Activated CD4-positive, alpha-beta T cell treated with anti-CD3 and anti-CD28 coated beads for 4 hours (primary cell): ENCODE measurements at regions not wholly inside any gene's neighbourhood (a gene's known extent, or its start where the extent isn't known, plus 50 kb on each side); places are given as distances from the start of the nearest gene placed in this dataset.
"Not testable (repeated sequence)": the region's sequence is repeated elsewhere in the genome, so short reads cannot be mapped to it uniquely, and the experiment has no call there.

ENCODE experiments used
- DNase-seq, 2 donors: peaks; one replicate each; pipeline ENCODE4 v3.0.0-alpha.2; 2020

DNA sequence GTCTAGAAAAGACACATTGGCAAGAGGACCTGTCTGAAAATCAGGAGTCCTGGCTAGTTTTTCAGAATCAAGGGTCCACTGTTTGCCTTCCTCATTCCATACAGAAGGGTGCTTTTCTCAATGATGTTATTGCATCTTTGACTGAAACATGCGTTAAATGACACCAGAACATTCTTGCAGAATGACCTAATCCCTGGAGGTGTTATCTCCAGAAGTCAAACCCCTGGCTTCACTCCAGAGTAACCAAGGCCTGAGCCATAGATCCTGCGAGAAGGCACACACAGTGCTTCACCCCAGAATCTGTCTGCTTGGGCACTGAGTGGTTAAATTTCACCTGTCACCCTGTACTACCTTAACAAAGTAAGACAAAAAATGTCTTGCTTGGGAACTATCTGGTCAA lies 1055.2 kb upstream of the FANCL start:
- DNase-seq = no peak

DNA sequence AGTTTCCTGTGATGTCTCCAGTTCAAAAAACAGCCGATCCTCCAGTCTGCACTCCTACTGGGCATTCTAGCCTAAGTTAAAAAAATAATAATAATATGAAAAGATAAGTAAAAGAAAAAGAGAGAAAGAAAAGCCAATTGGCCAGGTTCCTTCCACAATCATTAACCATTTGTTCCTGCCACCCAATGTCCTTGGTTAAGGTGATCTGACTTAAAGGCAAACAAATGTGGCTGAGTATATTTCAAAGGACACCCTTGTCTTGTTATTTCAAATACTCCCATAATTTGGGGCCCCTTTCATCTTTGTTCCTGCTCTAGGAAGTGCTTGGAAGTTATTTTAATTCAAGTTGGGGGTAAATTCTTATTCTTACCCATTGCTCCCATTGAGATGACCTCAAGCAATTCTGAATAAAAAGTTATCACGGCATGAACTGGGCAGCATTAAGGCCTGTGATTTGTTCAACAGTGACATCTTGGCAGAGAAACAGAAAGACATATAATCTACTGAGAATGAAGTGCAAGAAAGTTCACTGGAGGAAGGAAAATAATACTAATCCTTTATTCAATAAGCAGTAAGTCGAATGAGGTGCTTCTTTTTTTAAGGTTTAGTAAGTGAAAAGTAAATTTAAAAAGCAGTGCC lies 1054.5 kb upstream of the FANCL start:
- DNase-seq = no peak

DNA sequence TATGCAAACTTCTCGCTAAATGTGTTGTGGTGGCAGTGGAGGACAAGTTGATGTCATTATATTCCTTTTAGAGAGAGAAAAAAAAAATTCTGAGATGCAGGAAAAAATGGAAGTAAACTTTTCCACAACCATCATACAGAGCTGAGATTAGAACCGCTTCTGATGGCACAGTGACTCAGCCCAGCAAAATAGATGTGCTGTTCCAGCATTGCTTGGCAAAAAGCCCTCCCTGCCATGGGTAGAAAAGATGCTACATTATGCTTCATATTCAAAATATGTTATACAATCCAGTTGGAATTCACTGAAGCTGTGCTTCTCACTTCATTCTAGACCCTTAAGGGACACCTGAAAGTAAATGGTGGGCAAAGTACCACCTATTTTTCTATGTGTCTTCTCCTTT lies 1047.6 kb upstream of the FANCL start:
- DNase-seq = no peak

DNA sequence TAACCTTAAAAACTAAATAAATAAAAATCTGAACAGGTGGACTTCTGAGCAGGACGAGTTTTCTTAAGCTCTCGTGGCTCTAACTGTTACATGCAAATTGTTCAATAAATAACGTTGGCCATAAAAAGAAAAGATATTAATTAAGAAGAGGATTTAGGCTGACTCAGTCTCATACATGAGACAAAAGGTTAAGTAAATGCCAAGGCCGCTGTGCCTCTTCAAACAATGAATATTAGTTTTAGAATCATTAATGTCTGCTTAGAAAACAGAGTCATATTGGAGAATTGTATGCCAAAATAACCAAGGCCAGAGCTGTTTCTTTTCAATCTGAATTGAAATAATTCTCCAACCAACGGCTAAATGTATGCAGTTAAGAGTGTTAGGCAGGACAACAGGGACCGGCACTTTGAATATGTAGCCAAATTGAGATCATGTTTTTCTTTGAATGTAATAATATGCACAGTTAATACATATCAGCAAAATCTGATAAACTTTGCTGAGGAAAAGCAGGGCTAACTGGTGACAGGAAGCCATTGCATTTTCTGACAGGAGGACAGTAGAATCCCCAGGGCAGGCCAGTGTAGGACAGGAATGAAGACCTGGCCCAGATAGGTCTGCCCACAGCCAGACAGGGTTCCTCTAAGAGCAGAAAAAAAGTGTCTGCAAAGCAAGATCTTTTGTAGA lies 1041.4 kb upstream of the FANCL start:
- DNase-seq = no peak

DNA sequence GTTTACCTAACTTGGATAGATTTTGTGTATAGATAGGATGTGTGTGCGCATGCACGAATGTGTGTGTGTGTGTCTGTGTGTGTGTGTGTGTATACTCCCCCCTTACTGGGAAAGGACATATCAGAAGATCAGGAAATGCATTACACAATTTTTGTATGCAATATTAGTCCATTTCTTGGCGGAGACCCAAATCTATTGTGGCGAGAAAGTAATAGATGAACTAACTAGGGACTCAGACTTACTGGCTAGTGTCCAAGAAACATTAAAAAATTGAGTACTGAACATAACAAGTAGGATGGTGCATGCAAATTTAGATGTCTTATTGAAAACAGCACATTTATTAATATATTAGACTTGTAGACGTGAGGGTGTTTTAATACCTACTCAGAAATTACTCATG lies 1036.5 kb upstream of the FANCL start:
- DNase-seq = no peak

DNA sequence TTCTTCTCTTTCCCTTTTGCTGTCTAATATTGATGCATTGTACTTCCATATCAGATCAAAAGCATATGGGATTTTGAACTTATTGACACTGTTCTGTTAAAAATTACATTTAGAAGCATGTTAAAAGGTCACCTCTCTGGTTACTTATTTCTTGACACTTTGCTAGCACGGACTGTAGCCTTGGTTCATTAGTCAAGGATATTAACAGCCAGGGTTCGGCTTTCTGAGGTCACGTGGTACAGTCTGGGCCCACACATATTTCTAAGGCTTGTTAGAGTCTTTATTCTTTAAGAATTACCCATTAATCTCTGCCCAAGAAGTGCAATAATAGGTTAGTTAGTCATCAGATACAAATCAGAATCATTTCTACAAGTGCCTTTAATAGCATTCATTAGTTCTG lies 1035.8 kb upstream of the FANCL start:
- DNase-seq = no peak

DNA sequence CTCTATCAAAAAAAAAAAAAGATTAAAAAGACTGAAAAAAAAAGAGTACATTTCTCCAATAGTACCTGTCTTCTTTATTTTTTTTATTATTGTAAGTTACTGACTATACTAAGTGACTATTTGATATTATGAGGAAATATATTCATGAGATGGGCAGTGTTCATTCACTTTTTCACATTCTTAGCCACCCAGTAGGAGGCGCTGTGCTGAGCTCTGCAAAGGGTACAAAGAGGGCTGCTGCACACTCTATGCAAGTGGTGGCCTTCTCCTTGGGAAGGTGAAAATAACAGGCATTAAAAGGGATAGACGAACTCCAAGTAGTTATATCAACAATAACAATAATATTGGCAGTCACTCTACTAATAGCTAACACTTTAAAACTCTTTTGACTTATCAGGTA lies 1034.9 kb upstream of the FANCL start:
- no peak for DNase-seq

DNA sequence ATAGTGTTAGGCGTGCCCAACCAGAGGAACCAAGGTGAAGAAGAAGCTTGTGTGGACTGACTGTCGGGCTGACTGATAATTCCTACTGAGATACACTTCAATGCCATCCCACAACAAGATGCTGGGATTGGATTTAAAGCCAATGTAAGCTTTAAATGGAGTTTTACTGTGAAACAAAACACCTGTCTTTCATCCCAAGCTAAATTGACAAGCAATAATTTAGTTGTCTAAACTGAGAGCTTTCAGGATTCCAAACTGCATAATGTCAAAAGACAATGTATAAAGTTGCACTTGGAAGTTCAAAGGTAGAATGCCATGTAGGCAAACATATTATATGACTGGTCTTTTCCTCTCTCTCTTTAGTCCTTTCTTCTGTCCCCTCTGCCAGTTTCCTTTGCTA lies 1025.3 kb upstream of the FANCL start:
- DNase-seq = no peak

DNA sequence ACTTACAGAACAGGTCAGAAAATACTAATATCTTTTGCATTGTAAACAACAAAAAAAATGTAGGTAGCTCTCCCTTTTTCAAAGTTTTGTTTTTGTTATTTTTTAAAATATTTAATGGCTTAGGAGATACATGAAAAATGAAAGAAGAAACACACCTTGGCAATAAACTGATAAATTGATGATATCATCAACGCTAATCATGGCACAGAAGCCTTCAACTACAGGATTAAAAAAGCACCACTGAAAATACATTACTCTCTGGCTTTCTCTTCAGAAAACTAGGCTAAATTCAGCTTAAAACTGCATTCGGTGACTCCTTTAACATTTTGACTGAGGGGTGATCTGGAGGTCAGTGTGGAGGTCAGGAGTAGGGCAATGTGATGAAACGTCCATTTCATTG lies 1018.8 kb upstream of the FANCL start:
- no peak for DNase-seq

DNA sequence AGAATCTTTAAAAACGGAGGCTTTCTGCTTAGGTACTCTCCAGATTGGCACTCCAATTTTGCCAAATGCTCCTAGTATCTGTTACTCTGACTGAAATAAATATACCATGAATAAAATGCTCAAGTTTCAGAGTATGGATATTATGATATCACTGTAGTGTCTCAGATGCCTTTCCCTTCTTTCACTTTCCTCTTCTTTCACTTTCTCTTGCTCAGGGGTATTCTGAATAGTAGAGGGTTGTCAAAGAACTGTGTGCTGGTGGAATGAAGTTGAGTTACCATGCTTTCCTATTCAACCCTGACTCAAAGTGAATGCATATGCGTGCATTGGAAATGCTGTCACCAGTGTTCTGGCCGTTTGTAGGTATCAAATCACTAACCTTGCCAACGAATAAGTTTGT lies 1015.2 kb upstream of the FANCL start:
- no peak for DNase-seq

DNA sequence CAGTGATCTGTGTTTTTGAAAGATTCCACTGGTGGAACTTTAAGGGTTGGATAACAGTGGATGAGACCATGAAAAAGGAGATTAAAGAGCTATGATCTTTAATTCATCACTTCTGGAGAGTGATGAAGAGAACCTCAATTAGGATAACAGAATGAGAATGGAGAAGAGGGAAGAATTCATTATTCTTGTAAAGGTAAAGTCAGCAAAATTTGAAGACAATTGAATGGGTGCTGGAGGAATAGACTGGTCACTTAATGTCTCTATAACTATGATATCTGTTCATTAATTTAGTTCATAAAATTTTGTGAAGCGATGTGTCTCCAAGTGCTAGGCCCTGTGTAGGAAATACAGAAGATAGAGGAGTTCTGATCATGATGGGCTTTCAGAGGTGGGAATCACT lies 1013.2 kb upstream of the FANCL start:
- DNase-seq = no peak

DNA sequence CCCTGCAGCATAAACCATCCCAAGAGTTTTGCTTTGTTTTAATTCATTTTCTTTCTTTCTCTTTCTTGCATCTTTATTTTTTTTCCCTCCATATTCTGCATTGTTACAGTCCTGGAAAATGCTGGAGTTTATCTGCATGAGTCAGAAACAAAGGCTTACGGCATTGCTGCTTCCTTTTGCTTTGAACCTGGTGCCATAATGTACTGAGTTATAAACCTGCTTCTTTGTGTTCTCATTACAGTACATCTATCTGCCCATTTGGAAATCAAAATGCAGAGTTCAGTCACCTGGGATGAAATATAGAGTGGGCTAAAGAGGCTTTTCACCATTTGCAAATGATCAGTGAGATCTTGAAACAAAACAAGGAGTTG lies 1009.2 kb upstream of the FANCL start:
- DNase-seq = no peak

DNA sequence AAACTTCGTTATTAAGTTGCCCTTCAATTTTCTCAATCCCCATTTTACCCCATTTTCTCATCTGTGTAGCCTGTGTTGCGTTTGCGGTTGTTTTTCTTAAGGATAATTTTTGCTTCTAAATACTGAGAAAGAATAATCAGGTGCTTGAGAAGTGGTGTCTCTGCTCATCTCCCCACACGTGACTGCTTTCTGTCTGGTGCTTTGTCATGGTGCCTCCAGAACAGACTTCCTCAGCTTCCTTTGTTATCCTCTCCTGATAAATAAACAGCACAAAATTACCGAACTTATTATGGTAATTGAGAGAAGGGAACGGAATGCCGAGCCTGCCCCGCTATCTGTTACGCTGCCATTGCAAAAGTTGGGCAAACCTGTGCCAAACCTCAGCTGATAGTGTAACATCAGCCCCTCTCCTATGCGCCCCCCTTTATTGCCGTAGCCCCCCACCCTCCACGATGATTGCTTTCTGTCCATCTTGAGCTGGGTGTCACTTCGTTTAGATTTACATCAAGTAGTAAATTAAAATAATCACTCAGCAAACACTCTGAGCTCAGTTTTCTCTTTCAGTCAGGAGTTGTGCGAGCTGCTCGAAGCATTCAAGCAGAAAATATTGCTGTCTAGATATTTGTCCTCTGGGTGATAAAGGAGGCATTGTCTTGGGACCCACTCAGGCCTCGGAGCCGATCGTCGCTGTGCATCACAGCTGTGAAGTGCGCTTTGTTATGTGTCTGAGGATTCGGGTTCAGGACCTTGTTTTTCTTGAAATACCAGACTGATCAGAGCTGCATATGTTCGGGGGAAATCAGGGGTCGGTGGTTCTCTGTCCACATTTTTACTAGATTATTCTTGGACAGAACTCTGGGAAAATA lies 1008.5 kb upstream of the FANCL start:
- DNase-seq = no peak

DNA sequence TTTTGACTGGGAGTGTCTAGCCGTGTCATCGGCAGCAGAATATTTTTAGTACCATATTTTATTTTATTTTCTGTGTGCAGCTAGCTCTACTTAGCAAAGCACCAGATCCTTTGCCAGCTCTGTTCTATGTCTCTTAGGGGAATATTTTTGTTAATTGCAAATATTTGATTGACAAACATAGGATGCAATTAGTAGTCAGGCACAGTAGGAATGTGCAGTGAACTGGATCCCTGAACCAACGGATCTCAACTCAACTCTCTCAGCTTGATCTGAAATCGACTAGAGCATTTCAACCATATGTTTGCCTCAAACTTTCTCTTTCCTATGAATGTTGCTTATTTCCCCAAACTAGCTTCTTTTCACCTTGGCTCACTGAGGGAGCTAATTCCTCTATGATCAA lies 998.0 kb upstream of the FANCL start:
- DNase-seq = no peak

DNA sequence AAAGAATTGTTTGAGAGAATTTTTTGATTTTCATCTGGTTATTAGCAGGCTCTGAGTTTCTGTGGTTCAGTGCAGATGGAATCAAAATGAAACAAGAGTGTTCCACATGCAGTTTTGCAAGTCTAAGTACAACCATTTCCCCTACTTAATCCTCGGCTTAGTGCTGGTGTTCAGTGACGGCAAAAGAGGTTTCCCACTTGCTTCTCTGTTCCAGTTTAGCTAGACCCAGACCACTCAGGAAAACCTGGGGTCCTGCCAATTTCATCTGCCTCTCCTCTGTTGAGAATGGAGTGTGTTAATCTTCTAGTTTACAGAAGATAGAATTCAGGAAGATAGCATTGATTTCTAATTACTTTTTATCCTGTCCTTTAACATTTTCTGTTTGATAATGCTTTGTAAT lies 996.2 kb upstream of the FANCL start:
- DNase-seq = no peak

DNA sequence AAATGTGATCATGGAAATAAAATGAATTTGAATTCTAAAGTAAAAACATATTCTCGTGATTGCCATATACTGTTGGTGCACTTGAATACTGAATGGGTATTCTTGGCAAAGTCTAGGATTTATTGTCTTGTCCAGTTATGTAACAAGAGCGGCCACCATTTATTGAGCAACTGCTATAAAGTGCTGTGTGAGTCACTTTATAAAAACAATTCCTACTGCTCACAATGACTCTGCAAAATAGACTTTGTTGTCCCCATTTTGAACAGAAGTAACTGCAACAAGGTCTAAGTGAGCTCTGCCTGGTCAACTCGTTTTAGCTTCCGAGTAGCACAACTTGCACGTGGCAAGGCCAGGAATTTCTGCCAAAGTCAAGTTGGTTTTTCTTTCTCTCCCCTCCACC lies 995.6 kb upstream of the FANCL start:
- DNase-seq = no peak

DNA sequence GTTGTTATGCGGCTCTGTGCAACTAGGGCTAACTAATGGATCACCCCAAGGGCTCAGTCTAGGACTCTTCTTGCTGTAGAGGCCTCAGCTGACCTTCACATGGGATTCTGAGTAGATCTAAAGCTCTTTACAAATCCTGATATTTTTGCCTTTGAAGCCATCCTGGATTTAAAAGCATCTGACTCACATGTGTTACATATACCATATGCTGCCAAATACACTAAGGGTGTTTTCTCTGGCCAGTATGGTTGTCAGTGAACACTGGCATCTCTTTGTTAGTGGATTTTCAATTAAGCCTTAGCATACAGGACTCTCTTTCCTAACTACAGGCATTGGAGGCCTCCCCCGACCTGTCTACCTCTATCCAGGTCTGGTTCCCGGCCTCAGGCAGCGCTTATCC lies 992.8 kb upstream of the FANCL start:
- no peak for DNase-seq

DNA sequence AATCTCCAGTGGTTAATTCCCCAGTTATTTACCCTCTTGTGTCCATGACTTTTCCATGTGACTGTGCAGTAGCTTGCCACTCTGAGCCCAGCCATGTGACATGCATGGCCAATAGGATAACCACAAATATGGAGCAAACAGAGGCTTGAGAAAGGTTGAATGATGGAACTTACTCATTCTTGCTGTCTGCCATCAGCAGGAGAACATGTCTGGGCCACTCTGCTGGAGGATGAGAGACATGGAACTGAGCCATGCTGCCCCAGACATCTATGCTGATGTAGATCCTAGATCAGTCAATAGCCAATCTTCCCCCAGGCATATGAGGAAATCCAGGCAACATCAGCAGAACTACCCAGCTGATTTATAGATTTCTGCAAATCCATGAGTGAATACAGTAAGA lies 992.3 kb upstream of the FANCL start:
- DNase-seq = no peak

DNA sequence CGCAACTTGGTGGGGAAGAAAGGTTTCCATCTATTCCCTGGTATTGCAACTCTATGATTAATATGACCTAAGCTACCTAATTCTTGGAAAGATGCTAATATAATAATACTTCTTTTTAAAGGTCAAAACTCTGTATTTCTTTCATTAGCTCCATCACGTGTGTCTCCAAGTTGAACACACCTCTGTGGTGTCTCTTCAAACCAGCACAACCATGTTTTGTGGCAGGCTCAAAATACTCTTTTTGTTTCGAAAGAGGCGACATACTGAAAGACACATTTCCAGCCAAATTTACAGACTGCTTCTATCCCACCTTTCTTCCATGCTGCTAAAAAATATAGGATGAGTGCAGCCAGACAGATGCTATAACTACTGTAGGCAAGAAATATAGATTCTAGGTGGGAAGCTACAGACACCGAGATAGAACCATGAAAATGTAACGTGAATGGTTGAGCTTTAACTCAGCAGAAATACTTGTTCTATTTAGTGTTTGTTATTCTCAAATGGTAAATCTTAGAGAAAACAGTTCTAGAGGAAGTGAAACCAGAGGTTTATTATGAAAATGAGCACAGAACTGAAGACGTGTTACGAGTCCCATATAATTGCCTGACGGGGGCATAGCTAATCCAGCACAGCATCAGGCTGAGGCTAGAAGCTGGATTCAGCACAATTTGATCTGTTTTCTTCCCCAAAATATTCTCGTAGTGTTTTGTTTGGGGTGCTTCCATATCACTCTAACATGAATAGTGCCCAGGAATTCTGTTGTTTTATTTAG lies 991.5 kb upstream of the FANCL start:
- no peak for DNase-seq

DNA sequence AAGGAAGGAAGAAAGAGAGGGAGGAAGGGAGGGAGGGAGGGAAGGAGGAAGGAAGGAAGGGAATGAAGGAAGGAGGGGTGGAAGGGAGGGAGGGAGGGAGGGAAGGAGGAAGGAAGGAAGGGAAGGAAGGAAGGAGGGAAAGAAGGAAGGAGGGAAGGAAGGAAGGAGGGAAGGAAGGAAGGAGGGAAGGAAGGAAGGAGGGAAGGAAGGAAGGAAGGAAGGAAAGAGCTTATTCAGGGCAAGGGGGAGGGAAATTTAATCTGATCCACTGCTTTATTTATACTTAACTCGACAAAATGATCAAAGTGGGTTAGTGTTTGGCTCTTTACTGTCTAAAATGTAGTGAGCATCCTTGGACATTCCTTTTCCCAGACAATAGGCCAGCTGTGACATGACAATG lies 985.2 kb upstream of the FANCL start:
- not testable (repeated sequence) for DNase-seq

DNA sequence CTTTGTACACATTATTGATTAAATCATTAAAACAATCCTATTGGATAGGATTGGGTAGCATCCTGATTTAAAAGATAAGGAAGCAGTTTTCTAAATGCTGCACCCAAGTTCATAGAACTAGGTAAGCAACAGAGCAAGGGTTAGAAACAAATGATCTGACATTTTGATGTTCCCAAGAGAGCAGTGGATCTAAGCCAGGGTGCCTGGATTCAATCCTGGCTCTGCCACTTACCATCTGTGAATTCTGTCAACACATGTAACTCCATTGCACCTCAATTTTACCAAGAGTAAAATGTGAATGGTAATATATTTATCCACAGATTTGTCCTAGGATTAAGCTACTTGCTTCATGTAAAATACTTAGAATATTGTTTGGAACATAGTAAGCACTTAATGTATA lies 982.6 kb upstream of the FANCL start:
- DNase-seq = no peak

DNA sequence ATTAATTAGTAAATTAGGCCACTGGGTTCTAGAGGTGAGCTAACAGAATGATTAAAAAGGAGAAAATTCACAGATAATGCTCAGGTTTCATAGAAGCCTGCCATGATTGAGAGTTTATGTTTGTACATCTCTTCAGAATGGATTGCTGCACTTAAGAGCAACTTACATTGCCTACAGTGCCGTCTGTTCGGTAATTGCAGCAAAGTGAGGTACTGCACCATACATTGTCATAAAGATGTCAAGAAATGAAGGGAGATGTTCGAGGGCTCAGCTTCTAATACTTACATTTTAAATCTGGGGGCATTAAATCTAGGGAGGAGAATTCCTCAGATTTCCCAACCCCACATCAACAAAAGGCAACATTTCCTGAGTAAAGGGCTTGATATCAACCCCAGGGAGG lies 976.2 kb upstream of the FANCL start:
- DNase-seq = no peak

DNA sequence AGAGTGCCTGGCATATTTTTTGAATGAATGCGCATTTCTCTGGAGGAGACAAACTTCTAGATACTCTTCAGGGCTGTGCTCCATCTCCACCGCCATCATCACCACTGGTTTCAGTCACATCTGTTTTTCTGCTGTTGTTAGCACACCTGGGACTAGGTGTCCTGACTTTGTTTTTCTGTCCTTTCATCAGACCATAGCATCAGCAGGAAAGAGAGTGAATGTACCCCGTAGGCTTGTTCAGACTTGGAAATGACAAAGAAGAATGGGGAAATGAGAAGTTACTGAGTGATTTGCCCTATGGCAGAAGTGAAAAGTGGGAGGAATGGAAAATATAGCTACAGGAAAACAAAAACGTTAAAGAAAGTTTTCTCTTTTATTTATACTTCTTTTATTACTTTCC lies 965.2 kb upstream of the FANCL start:
- DNase-seq = no peak

DNA sequence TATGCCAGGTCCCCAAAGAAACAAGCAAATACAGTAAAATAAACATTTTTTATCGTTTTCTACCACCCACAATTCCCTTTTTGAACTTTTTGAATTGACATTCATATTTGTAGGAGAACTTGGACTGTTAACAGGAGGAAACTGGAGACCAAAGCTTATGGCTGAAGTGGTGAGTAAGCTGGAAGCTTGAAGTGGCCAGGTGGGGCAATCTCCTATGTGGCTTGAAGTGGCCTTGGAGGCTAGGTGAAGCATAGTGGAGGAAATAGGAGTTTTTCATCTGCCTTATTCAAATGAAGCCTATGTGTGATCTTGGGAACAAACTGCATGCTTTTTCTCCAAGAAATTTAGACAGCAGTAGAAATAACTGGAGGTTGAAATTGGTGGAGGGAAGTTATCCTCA lies 962.9 kb upstream of the FANCL start:
- DNase-seq = no peak
